GM13977 (cell line): ENCODE measurements at regions not wholly inside any gene's neighbourhood (a gene's known extent, or its start where the extent isn't known, plus 50 kb on each side); places are given as distances from the start of the nearest gene placed in this dataset.

ENCODE experiments used
- DNase-seq: peaks from one replicate; pipeline ENCODE4 v3.0.0; 2012; ENCODE audit warnings: low spot score
- in situ Hi-C: fragments of 300-500 bp; cut with MboI; formaldehyde crosslinking; loops from one replicate; pipeline ENCODE4 v1.12.0; 2022; ENCODE audit warnings: low sequenced_read_pairs, low pct_unique_long_range_greater_than_20kb, mixed read lengths, inconsistent platforms; ENCODE audit not compliant: unreplicated experiment
- TF ChIP-seq, protein P1 (sequence below): IDR thresholded peaks from 2 replicates; pipeline ENCODE4 v1.5.1; 2012; ENCODE audit warnings: mild to moderate bottlenecking, control low read depth; ENCODE audit not compliant: insufficient read depth; ENCODE audit errors: extremely low read depth, missing control alignments

DNA sequence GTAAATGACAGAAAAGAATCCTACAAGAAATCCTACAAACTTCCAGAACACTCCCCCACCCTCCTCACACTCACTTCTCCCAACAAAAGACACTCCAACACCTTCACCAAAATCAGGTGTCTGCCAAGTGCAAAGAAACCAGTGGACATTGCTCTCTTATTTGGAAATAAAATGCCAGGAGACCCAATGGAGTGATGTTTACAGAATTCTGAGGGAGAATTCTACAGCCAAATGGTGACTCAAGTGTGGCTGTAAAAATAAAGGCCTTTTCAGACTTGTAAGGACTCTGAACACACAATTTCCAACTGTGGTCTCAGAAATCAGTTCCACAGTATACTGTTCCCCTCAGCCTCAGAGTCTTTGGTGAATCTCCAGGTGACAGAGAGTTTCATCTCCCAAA is 109.6 kb upstream of the CARMIL1 start:
- TF ChIP-seq, protein P1, sequence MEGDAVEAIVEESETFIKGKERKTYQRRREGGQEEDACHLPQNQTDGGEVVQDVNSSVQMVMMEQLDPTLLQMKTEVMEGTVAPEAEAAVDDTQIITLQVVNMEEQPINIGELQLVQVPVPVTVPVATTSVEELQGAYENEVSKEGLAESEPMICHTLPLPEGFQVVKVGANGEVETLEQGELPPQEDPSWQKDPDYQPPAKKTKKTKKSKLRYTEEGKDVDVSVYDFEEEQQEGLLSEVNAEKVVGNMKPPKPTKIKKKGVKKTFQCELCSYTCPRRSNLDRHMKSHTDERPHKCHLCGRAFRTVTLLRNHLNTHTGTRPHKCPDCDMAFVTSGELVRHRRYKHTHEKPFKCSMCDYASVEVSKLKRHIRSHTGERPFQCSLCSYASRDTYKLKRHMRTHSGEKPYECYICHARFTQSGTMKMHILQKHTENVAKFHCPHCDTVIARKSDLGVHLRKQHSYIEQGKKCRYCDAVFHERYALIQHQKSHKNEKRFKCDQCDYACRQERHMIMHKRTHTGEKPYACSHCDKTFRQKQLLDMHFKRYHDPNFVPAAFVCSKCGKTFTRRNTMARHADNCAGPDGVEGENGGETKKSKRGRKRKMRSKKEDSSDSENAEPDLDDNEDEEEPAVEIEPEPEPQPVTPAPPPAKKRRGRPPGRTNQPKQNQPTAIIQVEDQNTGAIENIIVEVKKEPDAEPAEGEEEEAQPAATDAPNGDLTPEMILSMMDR: no peak
- in situ Hi-C loops: no loop called here
- DNase-seq: no peak

DNA sequence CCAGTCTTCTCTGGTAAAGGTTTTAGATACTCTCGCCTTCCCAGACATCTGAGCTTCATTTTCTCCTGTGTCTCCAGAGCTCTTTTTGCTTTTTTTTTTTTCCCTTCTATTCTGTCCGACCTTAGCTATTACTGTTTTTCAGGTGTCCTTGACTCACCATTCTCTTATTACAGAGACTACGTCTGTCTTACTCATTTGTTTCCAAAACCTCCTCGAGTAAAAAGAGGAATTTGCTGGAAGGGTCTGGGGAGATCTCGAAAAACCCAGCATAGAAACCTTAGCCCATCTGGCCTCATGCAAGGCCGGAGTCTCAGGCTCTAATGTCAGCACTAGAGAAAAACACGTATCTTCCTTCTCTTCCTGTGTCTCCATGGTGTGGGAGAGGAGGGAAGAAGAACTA is 109.2 kb upstream of the CARMIL1 start:
- TF ChIP-seq, protein P1: no peak
- no peak for DNase-seq
- in situ Hi-C loops: no loop called here

GRCh38 chr6:25170640-25171039 is 108.5 kb upstream of the CARMIL1 start:
- DNase-seq: no peak
- in situ Hi-C loops: no loop called here
- TF ChIP-seq, protein P1: no peak

- DNase-seq: no peak
- in situ Hi-C loops: no loop called here
- TF ChIP-seq, protein P1: no peak
These were observed 107.9 kb upstream of the CARMIL1 start for GRCh38 chr6:25171301-25171700.

- in situ Hi-C loops: no loop called here
- TF ChIP-seq, protein P1: no peak
- DNase-seq: no peak
These were observed 106.4 kb upstream of the CARMIL1 start for GRCh38 chr6:25172819-25173218.

GRCh38 chr6:25173246-25173645 is 105.9 kb upstream of the CARMIL1 start:
- in situ Hi-C loops: no loop called here
- no peak for DNase-seq
- TF ChIP-seq, protein P1: no peak

GRCh38 chr6:25173951-25174474 is 105.2 kb upstream of the CARMIL1 start:
- in situ Hi-C loops: no loop called here
- TF ChIP-seq, protein P1: no peak
- DNase-seq: no peak
